ENCODE measurements at regions not wholly inside any gene's neighbourhood (a gene's known extent, or its start where the extent isn't known, plus 50 kb on each side); places are given as distances from the start of the nearest gene placed in this dataset.

GRCh38 chr9:19701991-19702390, 86.8 kb downstream of the SLC24A2 start:
- Histone ChIP-seq H3K9me3 (ENCODE audit: low read length) (no peaks in the 10 kb centered on the region), H2AFZ (ENCODE audit: low read length) (no peak overlapping the region), H3K79me2 (ENCODE audit: insufficient read depth, low read depth, low read length) (no peaks in the 10 kb centered on the region), H3K27ac (ENCODE audit: low read depth, low read length, poor library complexity, severe bottlenecking) (no peak overlapping the region), H4K20me1 (ENCODE audit: insufficient read depth, low read length) (no peaks in the 10 kb centered on the region), H3K4me3 (ENCODE audit: low read depth, low read length, poor library complexity, severe bottlenecking) (no peak overlapping the region), H3K4me2 (ENCODE audit: low read length) (no peak overlapping the region), H3K36me3 (ENCODE audit: insufficient read depth, low read length) (no peaks in the 10 kb centered on the region), H3K4me1 (ENCODE audit: insufficient read depth, low read length, poor library complexity, severe bottlenecking) (no peaks in the 10 kb centered on the region), H3K9me2 (ENCODE audit: insufficient read depth, low read length) (no peaks in the 10 kb centered on the region)
- ChIA-PET CTCF (ENCODE audit: unreplicated experiment) (no interaction called here), POLR2A (no interaction called here)
- intact Hi-C loops (cut with micrococcal nuclease; ENCODE audit: unreplicated experiment), result no loop called here
- no peak for DNase-seq (ENCODE audit: low spot score)
- no TSS peak for BruUV-seq (replicated peaks)
- TF ChIP-seq CTCF (conservative IDR thresholded peaks at IDR 0.05; ENCODE audit: low read length) (no peak), EZH2phosphoT487 (IDR thresholded peaks at IDR 0.05; ENCODE audit: borderline replicate concordance, low read depth, low read length) (no peak)

DNA sequence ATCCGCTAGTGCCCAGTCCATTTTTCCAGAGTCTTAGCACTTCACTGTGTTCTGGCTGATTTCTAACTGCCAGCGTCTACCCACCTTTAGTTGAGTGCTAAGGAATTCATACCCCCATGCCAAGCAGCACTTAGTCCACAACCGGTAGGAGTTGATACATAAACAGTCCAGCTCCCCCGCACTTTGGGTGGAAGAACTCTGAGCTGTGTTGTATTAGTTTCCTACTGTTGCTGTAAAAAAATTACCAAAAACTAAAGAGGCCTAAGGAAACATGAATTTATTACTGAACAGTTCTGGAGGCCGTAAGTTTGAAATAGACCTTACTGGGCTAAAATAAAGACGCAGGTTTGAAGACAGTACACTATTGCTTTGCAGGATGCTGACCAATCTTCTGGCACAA, 87.6 kb downstream of the SLC24A2 start:
- H3K4me1 ChIP-seq (ENCODE audit: insufficient read depth, low read length, poor library complexity, severe bottlenecking), result no peaks in the 10 kb centered on the region
- TF ChIP-seq EZH2phosphoT487 (IDR thresholded peaks at IDR 0.05; ENCODE audit: borderline replicate concordance, low read depth, low read length), result no peak
- TF ChIP-seq CTCF (conservative IDR thresholded peaks at IDR 0.05; ENCODE audit: low read length), result no peak
- H3K27ac ChIP-seq (ENCODE audit: low read depth, low read length, poor library complexity, severe bottlenecking), result no peak overlapping the region
- intact Hi-C loops (cut with micrococcal nuclease; ENCODE audit: unreplicated experiment), result no loop called here
- ChIA-PET POLR2A (no interaction called here), CTCF (ENCODE audit: unreplicated experiment) (no interaction called here)
- no peaks in the 10 kb centered on the region for H3K9me3 ChIP-seq (ENCODE audit: low read length)
- BruUV-seq (replicated peaks), result no TSS peak
- no peaks in the 10 kb centered on the region for H3K36me3 ChIP-seq (ENCODE audit: insufficient read depth, low read length)
- DNase-seq (ENCODE audit: low spot score), result no peak
- H3K79me2 ChIP-seq (ENCODE audit: insufficient read depth, low read depth, low read length), result no peaks in the 10 kb centered on the region
- H3K9me2 ChIP-seq (ENCODE audit: insufficient read depth, low read length), result no peaks in the 10 kb centered on the region
- H2AFZ ChIP-seq (ENCODE audit: low read length), result no peak overlapping the region
- H3K4me2 ChIP-seq (ENCODE audit: low read length), result no peak overlapping the region
- H4K20me1 ChIP-seq (ENCODE audit: insufficient read depth, low read length), result no peaks in the 10 kb centered on the region
- H3K4me3 ChIP-seq (ENCODE audit: low read depth, low read length, poor library complexity, severe bottlenecking), result no peak overlapping the region

DNA sequence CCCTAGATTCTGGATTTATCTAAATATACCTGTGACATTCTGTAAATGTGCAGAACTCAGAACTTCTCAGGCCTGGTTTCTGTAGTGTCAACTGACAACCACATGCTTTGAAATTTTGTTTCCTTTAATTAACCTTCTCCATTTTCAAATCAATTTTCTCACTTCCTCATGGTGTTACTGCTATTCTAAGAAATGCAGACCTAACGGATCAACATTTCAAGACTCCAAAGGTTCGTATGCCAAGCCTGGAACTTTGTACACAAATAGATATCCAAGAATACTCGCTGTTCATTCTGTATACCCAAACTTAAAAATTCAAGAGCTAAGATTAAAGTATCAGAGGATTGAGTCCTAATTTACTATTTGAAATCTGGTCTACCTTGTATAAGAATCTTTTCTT, 88.1 kb downstream of the SLC24A2 start:
- TF ChIP-seq EZH2phosphoT487 (IDR thresholded peaks at IDR 0.05; ENCODE audit: borderline replicate concordance, low read depth, low read length), result no peak
- ChIA-PET CTCF (ENCODE audit: unreplicated experiment) (no interaction called here), POLR2A (no interaction called here)
- Histone ChIP-seq H3K4me2 (ENCODE audit: low read length) (no peak overlapping the region), H3K4me3 (ENCODE audit: low read depth, low read length, poor library complexity, severe bottlenecking) (no peak overlapping the region), H3K27ac (ENCODE audit: low read depth, low read length, poor library complexity, severe bottlenecking) (no peak overlapping the region), H3K9me2 (ENCODE audit: insufficient read depth, low read length) (no peaks in the 10 kb centered on the region), H3K36me3 (ENCODE audit: insufficient read depth, low read length) (no peaks in the 10 kb centered on the region), H4K20me1 (ENCODE audit: insufficient read depth, low read length) (no peaks in the 10 kb centered on the region), H3K4me1 (ENCODE audit: insufficient read depth, low read length, poor library complexity, severe bottlenecking) (no peaks in the 10 kb centered on the region), H3K79me2 (ENCODE audit: insufficient read depth, low read depth, low read length) (no peaks in the 10 kb centered on the region), H2AFZ (ENCODE audit: low read length) (no peak overlapping the region), H3K9me3 (ENCODE audit: low read length) (no peaks in the 10 kb centered on the region)
- no peak for DNase-seq (ENCODE audit: low spot score)
- BruUV-seq (replicated peaks), result no TSS peak
- intact Hi-C loops (cut with micrococcal nuclease; ENCODE audit: unreplicated experiment), result no loop called here

All from OCI-LY7 (cell line).